ENCODE measurements at regions not wholly inside any gene's neighbourhood (a gene's known extent, or its start where the extent isn't known, plus 50 kb on each side); places are given as distances from the start of the nearest gene placed in this dataset.

DNA sequence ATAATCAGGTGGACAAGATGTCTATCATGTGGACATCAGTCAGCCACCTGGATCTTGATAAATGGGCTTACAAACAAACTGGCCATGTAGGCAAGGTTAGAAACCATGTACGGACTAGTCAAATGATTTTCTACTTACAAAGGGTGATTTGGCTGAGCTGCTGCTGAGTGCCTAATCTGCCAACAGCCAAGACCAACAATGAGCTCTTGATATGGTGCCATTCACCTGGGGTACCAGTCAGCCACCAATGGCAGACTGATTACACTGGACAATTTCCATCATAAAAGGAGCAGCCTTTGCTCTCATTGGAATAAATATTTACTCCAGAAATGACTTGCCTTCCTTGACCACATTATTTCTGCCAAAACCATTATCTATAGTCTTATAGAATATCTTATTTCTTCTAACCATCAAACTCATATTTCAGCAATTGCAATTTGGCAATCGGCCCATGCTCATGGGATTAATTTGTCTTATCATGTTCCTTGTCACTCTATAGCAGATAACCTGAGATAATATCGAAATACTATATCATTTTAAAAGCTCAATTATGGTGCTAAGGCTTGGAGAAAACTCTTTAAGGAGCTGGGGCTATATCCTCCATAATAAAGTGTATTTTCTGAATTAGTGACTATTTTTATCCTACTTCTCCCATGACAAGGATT is 135.1 kb downstream of the SLC25A46 start:
- TF ChIP-seq POLR2A (IDR thresholded peaks at IDR 0.05), result no peak
- TF ChIP-seq, protein P1, sequence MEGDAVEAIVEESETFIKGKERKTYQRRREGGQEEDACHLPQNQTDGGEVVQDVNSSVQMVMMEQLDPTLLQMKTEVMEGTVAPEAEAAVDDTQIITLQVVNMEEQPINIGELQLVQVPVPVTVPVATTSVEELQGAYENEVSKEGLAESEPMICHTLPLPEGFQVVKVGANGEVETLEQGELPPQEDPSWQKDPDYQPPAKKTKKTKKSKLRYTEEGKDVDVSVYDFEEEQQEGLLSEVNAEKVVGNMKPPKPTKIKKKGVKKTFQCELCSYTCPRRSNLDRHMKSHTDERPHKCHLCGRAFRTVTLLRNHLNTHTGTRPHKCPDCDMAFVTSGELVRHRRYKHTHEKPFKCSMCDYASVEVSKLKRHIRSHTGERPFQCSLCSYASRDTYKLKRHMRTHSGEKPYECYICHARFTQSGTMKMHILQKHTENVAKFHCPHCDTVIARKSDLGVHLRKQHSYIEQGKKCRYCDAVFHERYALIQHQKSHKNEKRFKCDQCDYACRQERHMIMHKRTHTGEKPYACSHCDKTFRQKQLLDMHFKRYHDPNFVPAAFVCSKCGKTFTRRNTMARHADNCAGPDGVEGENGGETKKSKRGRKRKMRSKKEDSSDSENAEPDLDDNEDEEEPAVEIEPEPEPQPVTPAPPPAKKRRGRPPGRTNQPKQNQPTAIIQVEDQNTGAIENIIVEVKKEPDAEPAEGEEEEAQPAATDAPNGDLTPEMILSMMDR (IDR thresholded peaks at IDR 0.05), result no peak

Data from tibial nerve (tissue), 3 donors.